ENCODE measurements at regions not wholly inside any gene's neighbourhood (a gene's known extent, or its start where the extent isn't known, plus 50 kb on each side); places are given as distances from the start of the nearest gene placed in this dataset.

DNA sequence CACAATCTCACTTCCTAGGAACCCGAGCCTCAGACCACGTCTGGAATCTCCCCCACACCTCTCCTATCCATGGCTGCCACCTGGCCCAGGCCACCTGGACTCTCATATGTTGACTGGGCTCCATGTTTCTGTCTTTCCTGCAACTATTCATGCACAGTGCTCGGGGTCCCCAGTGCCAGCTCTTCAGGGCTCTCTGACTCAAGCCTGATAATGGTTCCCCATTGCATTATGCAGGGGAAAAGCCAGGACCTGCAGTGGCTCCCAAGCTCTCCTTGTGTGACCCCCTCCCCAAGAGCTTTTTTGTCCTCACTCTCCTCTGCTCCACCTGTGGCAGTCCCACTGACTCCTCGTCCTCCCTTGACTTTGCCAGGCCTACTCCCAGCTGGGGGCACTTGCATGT is 417.6 kb downstream of the NPHP4 start:
- TF ChIP-seq, protein P1, sequence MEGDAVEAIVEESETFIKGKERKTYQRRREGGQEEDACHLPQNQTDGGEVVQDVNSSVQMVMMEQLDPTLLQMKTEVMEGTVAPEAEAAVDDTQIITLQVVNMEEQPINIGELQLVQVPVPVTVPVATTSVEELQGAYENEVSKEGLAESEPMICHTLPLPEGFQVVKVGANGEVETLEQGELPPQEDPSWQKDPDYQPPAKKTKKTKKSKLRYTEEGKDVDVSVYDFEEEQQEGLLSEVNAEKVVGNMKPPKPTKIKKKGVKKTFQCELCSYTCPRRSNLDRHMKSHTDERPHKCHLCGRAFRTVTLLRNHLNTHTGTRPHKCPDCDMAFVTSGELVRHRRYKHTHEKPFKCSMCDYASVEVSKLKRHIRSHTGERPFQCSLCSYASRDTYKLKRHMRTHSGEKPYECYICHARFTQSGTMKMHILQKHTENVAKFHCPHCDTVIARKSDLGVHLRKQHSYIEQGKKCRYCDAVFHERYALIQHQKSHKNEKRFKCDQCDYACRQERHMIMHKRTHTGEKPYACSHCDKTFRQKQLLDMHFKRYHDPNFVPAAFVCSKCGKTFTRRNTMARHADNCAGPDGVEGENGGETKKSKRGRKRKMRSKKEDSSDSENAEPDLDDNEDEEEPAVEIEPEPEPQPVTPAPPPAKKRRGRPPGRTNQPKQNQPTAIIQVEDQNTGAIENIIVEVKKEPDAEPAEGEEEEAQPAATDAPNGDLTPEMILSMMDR (IDR thresholded peaks at IDR 0.05) = no peak
- no peak for TF ChIP-seq POLR2A (IDR thresholded peaks at IDR 0.05)
- no peak for TF ChIP-seq POLR2AphosphoS5 (IDR thresholded peaks at IDR 0.05)

Measured in breast epithelium (tissue), 3 donors.